ENCODE measurements at regions not wholly inside any gene's neighbourhood (a gene's known extent, or its start where the extent isn't known, plus 50 kb on each side); places are given as distances from the start of the nearest gene placed in this dataset.
"Not testable (repeated sequence)": the region's sequence is repeated elsewhere in the genome, so short reads cannot be mapped to it uniquely, and the experiment has no call there.

DNA sequence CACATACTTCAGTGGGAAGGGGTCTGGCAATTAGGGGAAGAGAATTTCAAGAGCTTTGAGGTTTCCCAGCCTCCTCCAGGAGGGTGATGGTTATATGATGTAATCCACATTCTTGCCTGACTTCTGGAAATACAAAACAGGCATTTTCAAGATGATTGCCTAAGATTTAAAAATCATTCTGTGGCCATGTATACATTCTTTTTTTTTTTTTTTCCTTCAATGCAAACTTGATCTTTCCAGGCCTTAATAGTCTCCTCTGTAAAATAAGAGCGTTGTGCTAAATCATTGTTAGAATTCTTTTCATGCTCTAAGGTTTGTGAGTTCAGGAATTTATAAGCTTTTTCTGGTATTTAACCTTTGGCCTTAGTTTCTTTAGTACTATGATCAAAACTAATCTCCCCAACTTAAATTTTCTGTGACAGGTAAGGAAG lies 192.3 kb upstream of the HMCN1 start:
- no peak for DNase-seq (ENCODE audit: low spot score)

- no peak for DNase-seq (ENCODE audit: low spot score)
Measured at GRCh38 chr1:185540295-185540694, 193.9 kb upstream of the HMCN1 start.

DNA sequence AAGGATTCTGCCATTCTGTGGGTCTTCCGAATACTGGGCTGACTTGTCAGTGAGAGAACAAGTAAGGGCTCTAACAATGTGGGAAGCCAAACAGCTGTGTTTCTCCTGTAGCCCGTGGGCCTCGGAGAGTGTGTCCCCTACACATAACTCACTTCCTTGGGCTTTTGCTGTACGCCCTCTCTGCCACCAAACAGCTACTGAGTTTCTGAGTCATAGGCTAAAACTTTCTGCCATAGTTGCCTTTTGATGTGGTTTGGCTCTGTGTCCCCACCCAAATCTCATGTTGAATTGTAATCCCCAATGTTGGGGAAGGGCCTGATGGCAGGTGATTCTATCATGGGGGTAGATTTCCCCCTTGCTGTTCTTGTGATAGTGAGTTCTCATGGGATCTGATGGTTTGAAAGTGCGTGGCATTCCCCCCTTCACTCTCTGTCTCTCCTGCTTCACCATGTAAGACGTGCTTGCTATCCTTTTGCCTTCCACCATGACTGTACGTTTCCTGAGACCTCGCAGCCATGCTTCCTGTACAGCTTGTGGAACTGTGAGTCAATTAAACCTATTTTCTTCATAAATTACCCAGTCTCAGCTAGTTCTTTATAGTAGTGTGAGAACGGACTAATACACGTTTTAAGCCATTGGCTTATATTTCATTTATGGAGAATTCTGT lies 194.8 kb upstream of the HMCN1 start:
- no peak for DNase-seq (ENCODE audit: low spot score)

GRCh38 chr1:185538309-185538898 lies 195.8 kb upstream of the HMCN1 start:
- not testable (repeated sequence) for DNase-seq (ENCODE audit: low spot score)

DNA sequence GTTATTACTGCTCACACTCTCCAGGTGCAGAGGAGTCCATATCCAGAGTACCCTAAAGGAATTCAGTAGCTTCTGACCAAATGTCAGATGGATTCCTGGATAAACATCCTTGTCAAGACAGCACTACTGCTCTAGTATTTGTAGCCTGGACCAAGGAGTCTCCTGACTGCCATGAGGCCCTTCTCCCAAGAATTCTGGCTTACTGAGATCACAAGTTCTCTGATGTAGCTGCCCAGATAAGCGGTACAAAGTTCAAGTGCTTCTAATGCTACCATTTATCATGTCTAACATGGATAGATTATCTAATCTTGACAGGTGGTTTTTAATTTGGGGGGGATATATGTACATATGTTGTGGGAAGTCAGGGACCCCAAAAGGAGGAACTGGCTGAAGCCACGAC lies 196.6 kb upstream of the HMCN1 start:
- DNase-seq (ENCODE audit: low spot score) = no peak

GRCh38 chr1:185536165-185536920 lies 197.8 kb upstream of the HMCN1 start:
- DNase-seq (ENCODE audit: low spot score) = no peak

DNA sequence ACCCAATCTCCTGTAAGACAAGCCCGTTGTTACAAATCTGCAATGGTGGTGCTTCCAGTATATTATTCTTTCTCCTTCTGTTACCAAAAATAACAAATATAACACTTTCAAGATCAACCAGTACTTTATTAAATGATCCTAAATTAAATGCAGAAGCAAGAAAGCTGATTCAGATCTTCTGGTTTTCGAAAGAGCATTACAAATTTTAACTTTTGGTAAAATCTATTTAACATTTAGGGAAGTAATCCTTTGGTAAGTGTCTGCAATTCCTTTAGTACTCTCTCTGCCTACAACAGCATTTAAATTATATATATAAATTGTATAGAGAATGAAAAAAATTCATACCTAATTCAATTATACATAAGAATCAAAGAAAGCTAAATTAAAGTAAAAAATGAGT lies 198.6 kb upstream of the HMCN1 start:
- no peak for DNase-seq (ENCODE audit: low spot score)

- no peak for DNase-seq (ENCODE audit: low spot score)
Measured at GRCh38 chr1:185534801-185535200, 199.4 kb upstream of the HMCN1 start.

GRCh38 chr1:185533596-185533995 lies 200.6 kb upstream of the HMCN1 start:
- DNase-seq (ENCODE audit: low spot score) = no peak

DNA sequence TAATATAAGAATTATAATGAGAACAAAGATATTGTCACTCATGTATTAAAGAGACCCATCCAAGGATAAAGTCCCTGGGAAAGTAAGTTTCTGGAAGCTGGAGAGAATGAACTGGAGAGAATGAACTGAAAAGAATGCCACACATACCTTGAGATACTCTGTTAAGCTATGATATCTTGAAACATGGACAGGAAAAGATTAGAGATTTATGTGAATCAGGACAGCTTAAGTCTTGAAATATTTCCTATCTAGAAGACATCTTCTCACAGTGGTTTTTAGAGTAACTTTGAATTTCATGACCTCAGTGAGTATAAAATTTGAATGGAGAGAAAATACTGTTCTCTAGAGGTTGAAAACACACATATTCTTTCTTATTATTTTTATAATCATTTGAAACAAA lies 201.3 kb upstream of the HMCN1 start:
- DNase-seq (ENCODE audit: low spot score) = no peak

GRCh38 chr1:185531838-185532237 lies 202.4 kb upstream of the HMCN1 start:
- no peak for DNase-seq (ENCODE audit: low spot score)

GRCh38 chr1:185530215-185530614 lies 204.0 kb upstream of the HMCN1 start:
- no peak for DNase-seq (ENCODE audit: low spot score)

DNA sequence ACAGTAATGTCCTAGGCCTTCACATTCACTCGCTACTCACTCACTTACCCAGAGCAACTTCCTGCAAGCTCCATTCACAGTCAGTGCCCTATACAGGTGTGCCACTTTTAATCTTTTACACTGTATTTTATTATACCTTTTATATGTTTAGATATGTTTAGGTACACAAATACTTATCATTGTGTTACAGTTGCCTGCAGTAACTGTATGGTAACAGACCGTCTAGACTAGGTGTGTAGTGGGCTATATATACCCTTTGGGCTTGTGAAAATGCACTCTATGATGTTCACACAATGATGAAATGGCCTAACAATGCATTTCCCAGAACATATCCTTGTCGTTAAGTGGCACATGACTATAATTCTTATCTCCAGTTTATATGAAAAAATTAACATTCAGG lies 204.5 kb upstream of the HMCN1 start:
- no peak for DNase-seq (ENCODE audit: low spot score)

GRCh38 chr1:185528084-185528676 lies 206.0 kb upstream of the HMCN1 start:
- no peak for DNase-seq (ENCODE audit: low spot score)

GRCh38 chr1:185526344-185527307 lies 207.6 kb upstream of the HMCN1 start:
- no peak for DNase-seq (ENCODE audit: low spot score)

DNA sequence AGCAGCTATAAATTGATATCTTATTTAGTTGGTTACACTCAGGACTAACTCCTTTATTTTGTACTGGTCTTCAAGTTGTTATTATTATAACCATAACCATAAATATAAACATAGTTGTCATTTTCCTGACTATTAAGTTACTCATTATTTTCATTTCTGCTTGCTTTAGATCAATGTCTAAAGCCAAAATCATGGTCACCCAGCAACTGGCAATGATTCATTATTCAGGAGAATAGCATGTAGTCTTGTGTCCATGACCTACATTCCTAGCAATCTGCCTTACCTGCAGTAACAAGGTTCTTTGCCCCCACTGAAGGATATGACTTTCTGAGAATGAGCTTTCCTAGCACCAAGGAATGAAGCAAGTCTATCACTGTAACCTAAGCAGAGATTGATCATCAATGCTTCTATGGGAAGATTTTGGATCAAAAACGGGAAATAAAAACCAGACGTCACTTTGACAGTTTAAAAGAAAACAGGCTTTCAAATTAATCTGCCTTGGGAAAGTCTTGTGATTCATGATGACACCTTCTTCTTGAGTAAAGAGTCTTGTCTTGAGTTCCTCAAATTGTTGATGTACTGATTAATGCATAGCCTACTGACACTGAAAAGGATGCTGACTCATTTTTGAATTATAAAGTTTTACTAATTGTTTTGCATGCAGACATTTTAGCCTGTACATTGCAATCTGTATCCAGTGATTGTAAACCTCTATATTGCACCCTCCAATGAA lies 203.3 kb upstream of the IVNS1ABP start:
- DNase-seq (ENCODE audit: low spot score) = no peak

GRCh38 chr1:185517808-185518419 lies 200.9 kb upstream of the IVNS1ABP start:
- DNase-seq (ENCODE audit: low spot score) = no peak

- not testable (repeated sequence) for DNase-seq (ENCODE audit: low spot score)
Measured at GRCh38 chr1:185517301-185517700, 200.3 kb upstream of the IVNS1ABP start.

GRCh38 chr1:185515696-185516095 lies 198.7 kb upstream of the IVNS1ABP start:
- DNase-seq (ENCODE audit: low spot score) = no peak

GRCh38 chr1:185514311-185514710 lies 197.3 kb upstream of the IVNS1ABP start:
- no peak for DNase-seq (ENCODE audit: low spot score)
